COLO668 (cell line): ENCODE measurements at regions not wholly inside any gene's neighbourhood (a gene's known extent, or its start where the extent isn't known, plus 50 kb on each side); places are given as distances from the start of the nearest gene placed in this dataset.

Experiments used
- DNase-seq: peaks from one replicate; lab custom pipeline; 2025; ENCODE audit not compliant: unreplicated experiment; lab: John Stamatoyannopoulos, UW

GRCh38 chr12:98244136-98244535, 271.3 kb upstream of the TMPO start:
- DNase-seq = no peak

DNA sequence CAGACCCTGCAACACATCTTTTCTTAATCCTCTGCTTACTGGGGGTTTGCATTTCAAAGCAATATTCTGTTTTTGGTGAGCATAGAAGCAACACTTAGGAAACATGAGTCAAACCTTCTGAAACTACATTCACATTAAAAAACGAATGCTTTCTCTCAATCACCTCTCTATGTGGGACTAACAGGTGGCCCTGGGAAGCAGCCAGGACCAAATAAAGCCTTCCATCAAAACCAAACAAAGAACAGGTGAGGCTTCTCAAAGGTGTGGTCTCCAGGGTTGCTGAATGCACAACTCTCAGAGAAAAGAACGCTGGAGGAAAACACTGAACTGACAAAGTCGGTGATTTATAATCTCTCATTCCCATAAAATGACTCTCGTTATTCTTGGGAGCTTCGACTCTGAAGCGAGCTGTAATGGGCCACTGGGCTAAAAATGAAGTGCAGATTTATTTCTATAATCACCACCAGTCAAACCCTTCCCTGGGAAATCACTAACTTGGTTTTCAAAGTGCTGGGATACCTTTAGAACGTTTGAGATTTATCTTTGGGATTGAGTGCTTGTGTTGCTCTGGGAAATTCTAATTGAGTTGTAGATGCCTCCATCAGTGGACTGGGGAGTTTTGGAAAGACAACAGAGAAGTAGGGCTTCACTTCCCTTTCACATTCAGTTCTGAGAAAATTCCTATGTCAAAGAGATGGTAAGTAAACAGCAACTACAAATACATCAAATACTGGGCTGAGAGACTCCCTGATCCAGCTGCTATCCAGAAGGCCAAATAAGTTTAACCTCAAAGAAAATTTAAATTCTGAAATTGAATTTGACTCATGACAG, 262.0 kb upstream of the TMPO start:
- DNase-seq = peak; percentile 67

GRCh38 chr12:98256830-98257229, 258.6 kb upstream of the TMPO start:
- DNase-seq = no peak

- no peak for DNase-seq
Observed at GRCh38 chr12:98259693-98260092, 255.7 kb upstream of the TMPO start.

DNA sequence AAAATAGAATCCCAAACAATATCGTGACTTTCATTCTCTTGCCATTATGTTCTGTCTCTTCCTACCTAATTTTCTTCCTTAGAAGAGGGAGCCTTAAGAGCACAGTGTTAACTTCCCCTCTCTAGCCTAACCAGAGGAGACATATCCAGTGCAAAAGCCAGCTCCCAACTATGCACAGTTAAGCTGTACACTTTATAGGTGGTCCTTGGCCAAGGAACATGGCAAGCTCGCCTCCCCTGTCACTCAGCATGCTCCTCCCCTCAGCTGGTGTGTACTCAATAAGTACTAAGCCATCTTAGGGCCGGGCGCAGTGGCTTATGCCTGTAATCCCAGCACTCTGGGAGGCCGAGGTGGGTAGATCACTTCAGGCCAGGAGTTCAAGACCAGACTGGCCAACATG, 255.1 kb upstream of the TMPO start:
- DNase-seq = no peak

GRCh38 chr12:98262902-98263301, 252.5 kb upstream of the TMPO start:
- no peak for DNase-seq

- no peak for DNase-seq
Observed at GRCh38 chr12:98274430-98275130, 240.8 kb upstream of the TMPO start.

GRCh38 chr12:98275131-98275475, 240.3 kb upstream of the TMPO start:
- DNase-seq = no peak

- DNase-seq = no peak
Observed at GRCh38 chr12:98280152-98280551, 235.2 kb upstream of the TMPO start.

DNA sequence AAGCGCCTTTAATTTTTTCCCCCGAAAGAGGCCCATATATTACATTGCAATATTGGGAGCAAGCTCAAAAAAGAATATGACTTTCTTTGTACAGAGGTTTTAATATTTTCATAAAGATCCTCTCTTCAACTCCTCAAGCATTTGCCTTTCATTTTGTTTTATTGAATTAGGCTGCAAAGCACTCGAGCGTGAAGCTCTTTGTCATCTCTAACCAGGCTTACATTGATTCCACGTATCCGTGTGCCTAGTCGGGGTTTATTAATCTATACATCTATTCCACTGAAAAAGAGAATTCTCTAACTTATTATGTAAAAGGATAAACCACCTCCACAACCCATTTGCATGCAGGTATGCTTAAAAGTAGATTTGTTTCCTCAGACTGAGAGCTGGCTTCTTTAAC, 234.8 kb upstream of the TMPO start:
- no peak for DNase-seq

DNA sequence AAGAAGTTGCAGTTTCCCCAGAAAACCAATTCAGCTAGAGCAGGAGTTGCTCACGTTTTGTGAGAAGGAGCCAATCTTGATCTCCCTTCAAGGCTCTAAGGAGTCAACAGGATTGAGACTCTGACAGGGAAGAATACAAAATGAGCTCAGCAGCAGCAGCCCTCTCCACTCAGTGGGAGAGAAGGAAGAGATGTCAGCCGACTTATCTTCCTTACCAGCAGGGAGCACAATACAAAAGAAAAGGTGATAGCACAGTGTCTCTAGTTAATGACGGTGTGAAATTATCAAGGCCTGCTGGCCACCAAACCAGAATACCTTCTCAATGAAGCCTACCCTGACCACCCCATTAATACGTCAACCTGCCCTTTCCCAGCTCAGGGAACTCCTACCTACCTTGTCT, 223.6 kb upstream of the TMPO start:
- no peak for DNase-seq

- DNase-seq = peak; percentile 11
Observed at GRCh38 chr12:98294051-98294805, 221.2 kb upstream of the TMPO start.

DNA sequence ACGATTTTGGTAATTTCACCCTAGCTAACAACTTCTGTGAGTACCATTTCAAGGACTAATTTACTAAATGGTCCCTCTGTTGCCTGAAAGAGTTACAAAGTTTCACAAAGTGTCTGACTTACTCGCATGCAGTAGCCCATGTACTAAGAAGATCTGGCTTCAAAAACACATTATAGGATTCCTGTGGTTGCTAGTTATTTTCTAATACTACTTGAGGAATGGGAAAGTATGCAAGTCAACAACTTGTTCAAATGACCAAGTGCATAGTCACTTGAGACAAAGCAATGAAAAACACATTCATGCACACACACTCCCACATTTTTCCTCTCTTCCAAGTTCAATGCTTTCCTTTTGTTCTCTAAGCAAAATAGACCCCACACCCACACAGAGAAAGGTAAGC, 219.7 kb upstream of the TMPO start:
- DNase-seq = no peak

- no peak for DNase-seq
Observed at GRCh38 chr12:98296462-98297079, 218.8 kb upstream of the TMPO start.

GRCh38 chr12:98297538-98297937, 217.9 kb upstream of the TMPO start:
- no peak for DNase-seq

DNA sequence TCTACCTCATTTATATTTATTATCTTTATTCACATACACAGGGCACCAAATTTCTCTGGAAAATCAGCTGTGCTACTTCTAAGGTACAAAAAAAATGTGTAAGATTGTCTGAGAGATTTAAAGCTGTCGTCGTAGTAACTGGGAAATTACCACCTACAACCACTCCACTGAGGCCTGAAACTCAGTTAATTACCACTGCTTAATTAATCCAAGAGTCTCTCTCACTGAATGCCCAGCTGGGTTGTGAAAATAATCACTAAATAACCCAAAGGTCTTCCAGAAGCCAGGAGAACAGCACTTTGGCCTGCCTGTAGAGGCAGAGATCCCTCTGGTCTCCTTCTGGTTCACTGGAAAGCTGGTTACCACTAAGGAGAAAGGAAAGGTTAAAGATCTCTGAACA, 207.2 kb upstream of the TMPO start:
- no peak for DNase-seq

- no peak for DNase-seq
Observed at GRCh38 chr12:98317939-98318899, 197.2 kb upstream of the TMPO start.

- DNase-seq = no peak
Observed at GRCh38 chr12:98319716-98320425, 195.5 kb upstream of the TMPO start.

DNA sequence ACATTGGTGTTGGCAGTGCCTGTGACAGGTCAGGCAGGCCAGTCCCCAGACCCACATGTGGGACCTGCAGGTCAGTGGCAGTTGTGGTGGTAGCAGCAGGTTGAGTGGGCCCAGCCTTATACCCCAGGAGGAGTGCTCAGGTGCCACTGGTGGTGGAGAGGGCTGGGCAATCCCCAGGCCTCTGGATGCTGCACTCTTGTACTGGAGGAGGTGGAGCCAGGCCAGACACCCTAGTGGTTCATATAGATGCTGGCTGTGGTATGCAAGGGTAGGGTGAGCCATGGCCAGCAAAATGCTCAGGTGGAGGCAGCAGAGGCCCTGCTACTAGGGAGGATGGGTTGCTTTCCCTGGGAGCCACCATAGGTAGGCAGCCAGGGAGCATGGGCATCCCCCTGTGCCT, 190.4 kb upstream of the TMPO start:
- DNase-seq = no peak

GRCh38 chr12:98328467-98328866, 186.9 kb upstream of the TMPO start:
- no peak for DNase-seq
